ENCODE measurements at regions not wholly inside any gene's neighbourhood (a gene's known extent, or its start where the extent isn't known, plus 50 kb on each side); places are given as distances from the start of the nearest gene placed in this dataset.

DNA sequence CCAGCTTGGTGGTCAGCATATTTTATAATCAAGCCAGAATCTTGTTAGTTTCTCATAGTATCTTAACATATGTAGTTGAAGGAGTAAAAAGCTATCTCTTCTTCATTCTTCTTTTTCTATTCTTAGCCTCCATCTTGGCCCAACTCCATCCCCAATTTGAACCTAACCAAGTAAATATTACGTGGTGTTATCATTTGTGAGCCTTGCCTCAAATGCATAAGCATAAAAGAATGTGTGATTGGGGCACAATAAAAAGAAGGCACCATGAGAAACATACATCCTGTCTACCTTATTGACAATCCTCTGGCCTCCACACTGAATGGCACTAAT, 181.4 kb upstream of the BMP4 start:
- TF ChIP-seq, protein P1, sequence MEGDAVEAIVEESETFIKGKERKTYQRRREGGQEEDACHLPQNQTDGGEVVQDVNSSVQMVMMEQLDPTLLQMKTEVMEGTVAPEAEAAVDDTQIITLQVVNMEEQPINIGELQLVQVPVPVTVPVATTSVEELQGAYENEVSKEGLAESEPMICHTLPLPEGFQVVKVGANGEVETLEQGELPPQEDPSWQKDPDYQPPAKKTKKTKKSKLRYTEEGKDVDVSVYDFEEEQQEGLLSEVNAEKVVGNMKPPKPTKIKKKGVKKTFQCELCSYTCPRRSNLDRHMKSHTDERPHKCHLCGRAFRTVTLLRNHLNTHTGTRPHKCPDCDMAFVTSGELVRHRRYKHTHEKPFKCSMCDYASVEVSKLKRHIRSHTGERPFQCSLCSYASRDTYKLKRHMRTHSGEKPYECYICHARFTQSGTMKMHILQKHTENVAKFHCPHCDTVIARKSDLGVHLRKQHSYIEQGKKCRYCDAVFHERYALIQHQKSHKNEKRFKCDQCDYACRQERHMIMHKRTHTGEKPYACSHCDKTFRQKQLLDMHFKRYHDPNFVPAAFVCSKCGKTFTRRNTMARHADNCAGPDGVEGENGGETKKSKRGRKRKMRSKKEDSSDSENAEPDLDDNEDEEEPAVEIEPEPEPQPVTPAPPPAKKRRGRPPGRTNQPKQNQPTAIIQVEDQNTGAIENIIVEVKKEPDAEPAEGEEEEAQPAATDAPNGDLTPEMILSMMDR (IDR thresholded peaks at IDR 0.05; ENCODE audit: control insufficient read depth, insufficient read depth, low read depth, low read length, missing control alignments) = no peak
- no peak overlapping the region for H3K4me3 ChIP-seq (ENCODE audit: control insufficient read depth, low read depth, low read length)
- no peak for DNase-seq (ENCODE audit: low read depth)

GRCh38 chr14:54138354-54139038, 181.9 kb upstream of the BMP4 start:
- TF ChIP-seq, protein P1 (IDR thresholded peaks at IDR 0.05; ENCODE audit: control insufficient read depth, insufficient read depth, low read depth, low read length, missing control alignments) = no peak
- H3K4me3 ChIP-seq (ENCODE audit: control insufficient read depth, low read depth, low read length) = no peak overlapping the region
- DNase-seq (ENCODE audit: low read depth) = no peak

DNA sequence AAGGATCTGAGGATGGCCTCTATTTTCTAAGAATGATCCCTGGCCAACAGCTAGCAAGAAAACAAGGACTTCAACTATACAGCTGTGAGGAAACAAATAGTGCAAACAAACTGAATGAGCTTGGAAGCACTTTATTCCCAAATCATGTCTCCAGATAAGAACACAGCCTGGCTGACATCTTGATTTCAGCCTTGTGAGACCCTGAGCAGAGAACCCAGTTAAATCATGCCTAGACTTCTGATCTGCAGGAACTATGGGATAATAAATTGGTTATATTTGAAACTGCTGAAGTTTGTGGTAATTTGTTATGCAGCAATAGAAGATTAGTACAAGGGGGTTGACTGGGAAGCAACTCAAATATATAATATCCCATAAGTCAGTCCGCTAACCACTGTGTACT, 183.9 kb upstream of the BMP4 start:
- H3K4me3 ChIP-seq (ENCODE audit: control insufficient read depth, low read depth, low read length) = no peak overlapping the region
- TF ChIP-seq, protein P1 (IDR thresholded peaks at IDR 0.05; ENCODE audit: control insufficient read depth, insufficient read depth, low read depth, low read length, missing control alignments) = no peak
- no peak for DNase-seq (ENCODE audit: low read depth)

DNA sequence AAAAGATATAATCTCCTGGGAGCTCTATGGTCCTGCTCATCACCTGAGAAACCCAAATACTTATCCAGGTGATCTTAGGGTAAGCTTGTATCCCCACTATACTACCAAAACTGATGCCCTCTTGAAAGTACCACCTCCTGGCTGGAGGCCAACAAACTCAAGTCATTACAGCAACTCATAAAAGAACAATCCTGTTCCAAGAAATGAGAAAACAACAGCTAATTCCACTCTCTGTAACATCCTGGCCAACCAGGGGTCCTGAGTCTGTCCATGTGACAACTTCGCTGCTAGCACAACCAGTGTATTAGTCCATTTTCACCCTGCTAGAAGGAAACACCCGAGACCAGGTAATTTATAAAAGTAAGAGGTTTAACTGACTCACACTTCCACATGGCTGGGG, 190.0 kb upstream of the BMP4 start:
- TF ChIP-seq, protein P1 (IDR thresholded peaks at IDR 0.05; ENCODE audit: control insufficient read depth, insufficient read depth, low read depth, low read length, missing control alignments) = no peak
- no peak overlapping the region for H3K4me3 ChIP-seq (ENCODE audit: control insufficient read depth, low read depth, low read length)
- DNase-seq (ENCODE audit: low read depth) = no peak

GRCh38 chr14:54147282-54147681, 190.7 kb upstream of the BMP4 start:
- TF ChIP-seq, protein P1 (IDR thresholded peaks at IDR 0.05; ENCODE audit: control insufficient read depth, insufficient read depth, low read depth, low read length, missing control alignments) = no peak
- no peak overlapping the region for H3K4me3 ChIP-seq (ENCODE audit: control insufficient read depth, low read depth, low read length)
- DNase-seq (ENCODE audit: low read depth) = no peak

DNA sequence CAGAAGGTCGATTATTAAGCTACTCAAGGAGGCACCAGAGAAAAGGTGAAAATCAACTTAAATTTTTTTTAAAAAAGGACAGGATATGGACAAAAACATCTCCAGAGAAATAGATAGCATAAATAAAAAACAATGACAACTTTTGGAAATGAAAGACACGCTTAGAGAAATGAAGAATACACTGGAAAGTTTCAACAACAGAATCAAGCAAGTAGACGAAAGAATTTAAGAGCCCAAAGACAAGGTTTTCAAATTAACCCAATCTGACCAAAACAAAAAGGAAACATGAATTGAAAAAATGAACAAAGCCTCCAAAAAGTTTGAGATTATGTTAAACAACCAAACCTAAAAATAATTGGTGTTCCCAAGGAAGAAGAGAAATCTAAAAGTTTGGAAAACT, 191.1 kb upstream of the BMP4 start:
- TF ChIP-seq, protein P1 (IDR thresholded peaks at IDR 0.05; ENCODE audit: control insufficient read depth, insufficient read depth, low read depth, low read length, missing control alignments) = no peak
- no peak overlapping the region for H3K4me3 ChIP-seq (ENCODE audit: control insufficient read depth, low read depth, low read length)
- DNase-seq (ENCODE audit: low read depth) = no peak

DNA sequence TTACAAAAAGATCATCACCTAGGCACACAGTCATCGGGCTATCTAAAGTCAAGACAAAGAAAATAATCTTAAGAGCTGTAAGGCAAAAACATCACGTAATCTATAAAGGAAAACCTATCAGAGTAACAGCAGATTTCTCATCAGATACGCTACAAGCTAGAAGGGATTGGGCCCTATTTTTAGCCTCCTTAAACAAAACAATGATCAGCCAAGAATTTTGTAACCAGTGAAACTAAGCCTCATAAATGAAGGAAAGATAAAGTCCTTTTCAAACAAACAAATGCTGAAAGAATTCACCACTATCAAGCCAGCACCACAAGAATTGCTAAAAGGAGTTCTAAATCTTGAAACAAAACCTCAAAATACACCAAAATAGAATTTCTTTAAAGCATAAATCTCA, 191.6 kb upstream of the BMP4 start:
- TF ChIP-seq, protein P1 (IDR thresholded peaks at IDR 0.05; ENCODE audit: control insufficient read depth, insufficient read depth, low read depth, low read length, missing control alignments) = no peak
- no peak overlapping the region for H3K4me3 ChIP-seq (ENCODE audit: control insufficient read depth, low read depth, low read length)
- DNase-seq (ENCODE audit: low read depth) = no peak

Data from AG09309 (cell line).